HG02943 (cell line): ENCODE measurements at regions not wholly inside any gene's neighbourhood (a gene's known extent, or its start where the extent isn't known, plus 50 kb on each side); places are given as distances from the start of the nearest gene placed in this dataset.

ENCODE experiments used
- ATAC-seq: cut with Tn5 transposase; IDR thresholded peaks from one replicate; pipeline ENCODE4 v1.9.1; 2021; ENCODE audit warnings: mild to moderate bottlenecking, low read depth, moderate library complexity; ENCODE audit not compliant: unreplicated experiment

- ATAC-seq = peak; percentile 96
Measured at GRCh38 chr4:57163530-57164459, 53.6 kb upstream of the IGFBP7 start.

- ATAC-seq = no peak
Measured at GRCh38 chr4:57162499-57163019, 52.4 kb upstream of the IGFBP7 start.
